ENCODE measurements at regions not wholly inside any gene's neighbourhood (a gene's known extent, or its start where the extent isn't known, plus 50 kb on each side); places are given as distances from the start of the nearest gene placed in this dataset.

- DNase-seq (ENCODE audit: low read depth in 2 of 2), result no peak
These were observed 72.3 kb downstream of the FAM76B start for GRCh38 chr11:95717314-95717713.

DNA sequence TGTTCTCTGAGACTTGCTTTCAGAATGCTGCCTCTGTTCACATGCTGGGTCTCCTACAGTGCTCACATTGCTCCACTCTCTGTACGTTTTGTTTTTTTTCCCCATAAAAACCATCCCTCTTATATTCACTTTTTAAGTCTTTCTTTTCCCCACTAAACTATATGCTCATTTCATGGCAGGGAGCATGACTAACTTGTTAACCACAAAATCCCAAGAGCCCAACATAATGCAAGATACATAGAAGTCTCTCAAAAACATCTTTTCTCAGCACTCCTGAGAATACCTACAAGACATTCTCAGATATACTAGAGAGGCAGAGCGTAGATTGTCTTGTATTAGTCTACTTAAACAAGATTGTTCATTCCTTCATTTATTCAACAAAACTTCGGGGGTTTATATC lies 73.3 kb downstream of the FAM76B start:
- no peak for DNase-seq (ENCODE audit: low read depth in 2 of 2)

- peak; percentile 19 to 26 for DNase-seq (ENCODE audit: low read depth in 2 of 2)
These were observed 73.8 kb downstream of the FAM76B start for GRCh38 chr11:95715777-95716241.

DNA sequence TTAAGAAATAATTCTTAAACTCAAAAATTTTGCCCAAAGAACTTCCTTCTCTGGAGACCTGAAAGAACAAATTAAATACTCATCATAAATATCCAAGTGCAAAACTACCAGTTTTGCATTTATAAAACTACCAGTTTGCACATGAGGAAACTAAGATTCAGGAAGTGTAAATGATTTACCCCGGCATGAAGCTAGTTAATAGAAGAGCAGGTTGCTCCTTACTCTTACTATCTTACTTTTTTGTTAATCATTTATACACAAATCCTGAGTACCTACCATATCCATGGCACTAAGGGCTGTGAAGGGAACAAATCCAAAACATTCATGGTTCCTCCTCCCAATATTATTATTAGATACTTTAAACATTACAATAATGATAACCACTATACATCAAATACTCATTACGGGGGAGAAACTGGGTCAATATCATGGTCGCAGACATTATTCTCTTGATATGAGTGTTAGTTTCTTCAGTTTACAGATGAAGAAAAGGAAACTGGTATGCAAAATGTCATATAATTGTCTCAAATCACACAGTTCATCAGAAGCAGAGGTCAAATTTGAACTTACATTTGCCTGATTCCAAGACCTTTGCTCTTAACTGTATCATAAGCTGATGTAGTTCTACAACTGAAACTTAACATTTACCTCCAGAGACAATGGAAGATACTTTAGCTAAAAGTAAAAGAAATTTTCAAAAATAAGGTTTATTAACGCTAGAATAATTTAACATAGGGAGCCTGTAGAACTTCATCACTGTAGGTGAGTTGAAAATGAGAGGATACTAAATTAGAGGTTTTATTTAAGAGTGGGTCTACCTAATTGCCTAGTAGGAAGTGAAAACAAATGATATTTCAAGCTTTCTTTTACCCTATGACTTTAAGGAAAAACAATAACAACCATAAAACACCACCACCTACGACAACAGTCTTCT lies 74.5 kb downstream of the FAM76B start:
- DNase-seq (ENCODE audit: low read depth in 2 of 2), result no peak

- DNase-seq (ENCODE audit: low read depth in 2 of 2), result no peak
These were observed 76.2 kb downstream of the FAM76B start for GRCh38 chr11:95713428-95713827.

DNA sequence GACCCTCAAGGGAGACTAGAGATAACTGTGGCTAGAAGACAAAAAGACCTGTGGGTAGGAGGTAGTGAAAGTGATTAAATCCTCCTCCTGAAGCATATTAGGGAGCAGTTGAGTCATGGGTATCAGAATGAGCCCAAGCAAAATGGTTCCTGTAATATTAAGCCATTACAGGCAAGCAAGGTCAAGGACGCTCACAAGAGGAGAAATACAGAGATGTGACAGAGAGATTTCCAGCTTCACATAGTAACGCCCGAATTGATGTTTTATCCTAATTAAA lies 77.7 kb downstream of the FAM76B start:
- no peak for DNase-seq (ENCODE audit: low read depth in 2 of 2)

DNA sequence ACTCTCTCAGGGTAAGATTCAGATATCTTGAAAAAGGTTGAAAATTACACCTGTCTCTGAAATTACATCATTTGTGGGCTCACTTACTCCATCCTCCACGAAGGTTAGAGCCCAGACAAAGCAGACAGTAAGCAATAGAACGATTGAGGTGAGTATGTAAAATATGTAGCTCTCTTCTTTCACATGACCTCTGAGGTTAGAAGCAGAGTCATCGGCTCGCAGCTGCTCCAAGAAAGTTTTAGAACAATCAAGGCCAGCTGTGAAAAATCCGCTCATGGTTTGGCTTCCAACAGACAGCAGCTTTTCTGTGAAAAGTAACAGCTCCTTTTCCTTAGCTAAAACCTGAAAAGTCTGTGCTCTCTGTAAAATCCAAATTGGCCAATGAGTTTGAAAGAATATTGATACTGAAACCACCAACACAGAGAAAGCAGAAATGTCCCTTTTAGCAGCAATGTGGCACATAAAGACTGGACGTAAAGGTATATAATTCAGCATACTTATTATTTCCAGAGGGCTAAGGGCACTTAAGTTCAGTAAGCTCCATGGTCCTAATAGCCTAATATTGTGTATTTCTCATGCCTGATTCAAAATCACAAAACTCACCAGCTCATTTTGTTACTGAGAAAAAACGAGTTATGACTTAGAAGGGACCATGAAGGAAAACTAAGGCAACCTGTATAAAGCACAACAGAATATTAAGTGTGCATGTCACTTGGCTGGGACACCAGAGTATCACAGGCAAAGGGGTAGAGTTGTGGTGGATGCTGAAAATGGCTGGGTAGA lies 78.2 kb downstream of the FAM76B start:
- DNase-seq (ENCODE audit: low read depth in 2 of 2), result no peak

GRCh38 chr11:95708681-95709080 lies 80.9 kb downstream of the FAM76B start:
- no peak for DNase-seq (ENCODE audit: low read depth in 2 of 2)

DNA sequence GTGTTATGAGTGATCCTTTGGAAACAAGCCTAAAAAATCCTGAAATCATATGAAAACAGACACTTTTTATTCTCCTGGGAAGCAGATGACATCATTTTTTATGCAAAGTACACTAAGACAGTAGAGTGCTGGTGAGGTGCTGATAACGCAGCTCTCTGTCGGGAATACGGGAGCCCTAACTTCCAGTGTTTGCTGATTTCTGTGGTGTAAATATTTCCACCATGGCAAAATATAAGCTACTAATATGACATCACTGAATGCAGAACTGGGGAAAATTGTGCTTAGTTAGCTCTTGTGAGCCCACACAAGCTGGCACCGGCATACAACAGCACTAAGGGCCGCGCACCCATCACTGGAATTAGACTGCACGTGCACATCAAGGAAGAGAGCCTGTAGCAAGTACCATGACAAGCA lies 82.6 kb downstream of the FAM76B start:
- no peak for DNase-seq (ENCODE audit: low read depth in 2 of 2)

GRCh38 chr11:95705485-95706124 lies 84.0 kb downstream of the FAM76B start:
- peak; percentile 64 to 70 for DNase-seq (ENCODE audit: low read depth in 2 of 2)

- no peak for DNase-seq (ENCODE audit: low read depth in 2 of 2)
These were observed 84.7 kb downstream of the FAM76B start for GRCh38 chr11:95704865-95705264.

DNA sequence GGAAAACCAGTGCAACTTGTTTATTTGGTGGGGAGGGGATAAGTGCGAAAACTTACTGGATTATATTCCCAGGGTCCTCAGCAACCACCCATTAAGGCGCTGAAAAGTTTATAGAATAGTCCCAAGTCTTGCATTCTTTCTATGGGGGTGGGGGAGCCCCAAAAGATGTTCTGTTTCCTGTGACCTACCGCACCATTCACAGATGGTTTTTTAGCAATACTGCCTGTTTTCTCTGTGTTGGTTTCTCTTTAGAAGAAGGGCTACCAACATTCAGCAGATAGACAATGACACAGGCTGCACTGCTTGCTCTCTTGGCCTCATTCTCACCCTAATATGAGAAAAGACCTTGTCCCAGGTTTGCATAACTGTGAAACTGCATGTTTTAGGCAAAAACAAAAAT lies 86.5 kb downstream of the FAM76B start:
- no peak for DNase-seq (ENCODE audit: low read depth in 2 of 2)

- no peak for DNase-seq (ENCODE audit: low read depth in 2 of 2)
These were observed 87.1 kb downstream of the FAM76B start for GRCh38 chr11:95702526-95702925.

DNA sequence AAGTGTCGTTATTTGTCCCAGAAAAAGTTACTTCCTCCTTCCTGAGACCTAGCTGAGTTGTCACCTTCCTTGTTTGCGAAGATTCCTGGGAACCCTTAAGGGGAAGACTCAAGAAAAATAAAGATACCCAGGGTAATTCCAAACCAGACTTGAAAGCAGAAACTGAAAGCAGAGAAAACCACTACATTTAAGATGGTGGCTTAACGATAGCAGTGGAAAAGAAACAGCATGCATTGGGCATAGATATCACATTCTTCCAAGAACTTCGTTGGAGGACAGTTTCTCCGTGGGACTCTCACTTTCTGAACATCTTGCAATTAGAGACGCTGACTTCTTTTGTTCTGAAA lies 89.1 kb downstream of the FAM76B start:
- DNase-seq (ENCODE audit: low read depth in 2 of 2), result no peak

- no peak for DNase-seq (ENCODE audit: low read depth in 2 of 2)
These were observed 89.7 kb downstream of the FAM76B start for GRCh38 chr11:95699631-95700470.

- DNase-seq (ENCODE audit: low read depth in 2 of 2), result no peak
These were observed 90.7 kb downstream of the FAM76B start for GRCh38 chr11:95698676-95699557.

DNA sequence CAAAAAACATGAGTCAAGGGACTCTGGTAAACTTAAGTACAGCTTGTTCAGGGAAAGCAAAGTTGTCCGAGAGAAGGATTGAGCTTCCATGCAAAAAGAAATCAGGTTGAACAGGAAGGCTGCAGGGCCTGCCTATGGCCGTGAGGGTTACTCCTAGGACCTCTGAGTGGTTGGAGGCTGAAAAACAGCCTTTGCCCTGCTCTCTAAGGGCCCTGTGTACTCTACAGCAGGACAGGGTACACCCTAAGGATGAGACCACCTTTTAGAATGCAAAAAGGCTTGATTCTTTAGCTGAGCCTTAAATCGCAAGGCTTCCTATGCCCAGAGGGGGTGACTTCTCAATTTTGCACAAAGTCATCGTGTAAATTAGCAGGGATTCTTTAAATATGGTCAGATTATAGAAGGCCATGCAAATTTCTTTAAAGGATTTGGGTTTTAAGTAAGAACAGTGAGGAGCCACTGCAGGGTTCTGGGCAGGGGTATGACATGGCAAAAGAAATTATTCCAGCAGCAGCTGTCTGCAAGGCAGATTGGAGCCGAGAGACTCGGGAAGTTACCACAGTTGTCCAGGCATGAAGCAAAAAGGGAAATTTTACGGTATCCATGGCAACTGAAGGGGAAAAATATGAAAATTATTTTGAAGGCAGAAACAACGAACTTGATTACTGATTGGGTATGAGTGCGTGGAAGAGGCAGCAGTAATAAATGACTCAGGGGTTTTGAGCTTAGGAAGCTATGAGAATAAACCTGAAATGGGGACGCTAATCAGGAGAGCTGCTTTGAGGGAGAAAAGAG lies 91.8 kb downstream of the FAM76B start:
- DNase-seq (ENCODE audit: low read depth in 2 of 2), result no peak

DNA sequence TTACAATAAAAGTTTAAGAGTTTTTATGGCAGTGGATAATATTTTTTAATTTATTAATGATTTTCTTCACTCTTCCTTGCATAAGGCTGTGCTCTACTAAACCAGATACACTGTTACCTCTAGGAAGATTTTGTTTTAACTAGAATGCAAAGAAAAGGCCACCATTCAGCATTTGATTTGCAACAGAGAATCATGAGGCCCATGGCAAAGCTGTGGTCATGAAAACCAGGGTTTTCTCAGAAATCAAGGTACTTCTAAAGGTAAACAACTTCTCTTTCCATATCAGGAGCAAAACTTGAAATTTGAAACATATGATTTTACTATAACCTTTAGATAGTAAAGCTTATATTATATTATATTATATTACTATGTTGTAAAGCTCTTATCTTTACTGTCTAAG lies 94.4 kb downstream of the FAM76B start:
- DNase-seq (ENCODE audit: low read depth in 2 of 2), result no peak

DNA sequence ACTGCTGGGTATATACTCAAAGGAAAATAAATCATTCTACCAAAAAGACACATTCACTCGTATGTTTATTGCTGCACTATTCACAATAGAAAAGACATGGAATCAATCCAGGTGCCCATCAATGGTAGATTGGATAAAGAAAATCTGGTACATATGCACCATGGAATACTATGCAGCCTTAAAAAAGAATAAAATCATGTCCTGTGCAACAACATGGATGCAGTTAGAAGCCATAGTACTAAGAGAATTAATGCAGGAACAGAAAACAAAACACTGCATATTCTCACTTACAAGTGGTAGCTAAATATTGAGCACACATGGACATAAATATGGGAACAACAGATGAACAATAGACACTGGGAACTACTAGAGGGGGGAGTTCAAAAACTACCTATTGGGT lies 96.3 kb downstream of the FAM76B start:
- DNase-seq (ENCODE audit: low read depth in 2 of 2), result no peak
